HG02763 (cell line): ENCODE measurements at regions not wholly inside any gene's neighbourhood (a gene's known extent, or its start where the extent isn't known, plus 50 kb on each side); places are given as distances from the start of the nearest gene placed in this dataset.
"Not testable (repeated sequence)": the region's sequence is repeated elsewhere in the genome, so short reads cannot be mapped to it uniquely, and the experiment has no call there.

Source experiments
- ATAC-seq: cut with Tn5 transposase; IDR thresholded peaks from one replicate; pipeline ENCODE4 v1.9.1; 2021; ENCODE audit warnings: mild to moderate bottlenecking, moderate library complexity; ENCODE audit not compliant: unreplicated experiment

- ATAC-seq, result peak; percentile 99
These were observed 60.6 kb upstream of the EMB start for GRCh38 chr5:50501491-50502228.

GRCh38 chr5:50513028-50513457, 72.0 kb upstream of the EMB start:
- ATAC-seq, result not testable (repeated sequence)

DNA sequence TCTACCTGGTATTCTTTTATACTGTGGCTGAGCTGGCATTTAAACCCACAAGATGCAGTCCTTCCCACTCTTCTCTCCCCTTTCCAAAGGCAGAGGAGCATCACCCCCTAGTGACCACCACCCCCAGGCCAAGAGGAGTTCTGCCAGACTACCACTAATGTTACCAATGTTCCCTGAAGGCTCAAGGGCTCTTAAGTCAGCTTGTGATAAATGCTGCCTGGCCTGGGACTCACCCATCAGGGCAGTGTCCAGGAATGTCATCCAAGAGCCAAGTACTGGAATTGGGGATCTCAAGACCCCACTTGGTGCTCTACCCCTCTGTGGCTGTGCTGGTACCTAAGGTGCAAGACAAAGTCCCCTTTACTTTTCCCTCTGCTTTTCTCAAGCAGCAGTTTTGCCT, 80.0 kb upstream of the EMB start:
- ATAC-seq, result not testable (repeated sequence)

- not testable (repeated sequence) for ATAC-seq
These were observed 86.5 kb upstream of the EMB start for GRCh38 chr5:50527514-50528060.

DNA sequence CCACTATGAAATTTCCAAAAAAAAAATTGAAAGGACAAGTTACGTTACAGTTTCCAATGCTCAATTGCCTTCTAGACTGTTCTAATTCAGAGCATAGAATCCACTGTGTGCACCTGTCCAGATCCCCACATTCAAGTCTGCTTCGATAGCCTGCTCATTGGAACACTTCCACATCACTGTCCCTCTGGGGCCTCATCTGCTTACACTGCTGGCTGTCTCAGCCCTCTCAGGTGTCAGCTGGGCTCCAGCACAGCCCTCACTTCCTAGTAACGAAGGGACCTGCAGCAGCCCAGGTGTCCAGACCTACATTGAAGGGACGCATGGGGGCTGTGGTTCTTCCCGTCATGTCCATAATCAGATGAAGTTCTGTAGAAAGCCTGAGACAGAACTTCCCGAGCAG, 94.3 kb upstream of the EMB start:
- no peak for ATAC-seq

DNA sequence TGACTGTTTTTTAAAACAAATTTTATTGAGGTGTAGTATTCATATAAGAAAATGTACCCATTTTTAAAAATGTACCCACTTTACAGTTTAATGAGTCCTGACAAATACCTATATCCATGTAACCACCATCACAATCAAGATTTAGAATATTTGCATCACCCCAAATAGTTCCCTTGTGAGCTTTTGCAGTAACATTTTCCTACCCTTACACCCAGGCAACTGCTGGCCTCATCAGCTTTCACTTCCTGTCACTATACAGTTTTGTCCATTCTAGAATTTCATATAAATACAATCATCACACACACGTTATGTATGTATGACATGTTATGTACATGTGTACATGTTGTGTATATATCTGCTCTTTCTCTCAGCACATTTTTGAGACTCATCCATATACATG, 96.4 kb upstream of the EMB start:
- ATAC-seq, result peak; percentile 70

DNA sequence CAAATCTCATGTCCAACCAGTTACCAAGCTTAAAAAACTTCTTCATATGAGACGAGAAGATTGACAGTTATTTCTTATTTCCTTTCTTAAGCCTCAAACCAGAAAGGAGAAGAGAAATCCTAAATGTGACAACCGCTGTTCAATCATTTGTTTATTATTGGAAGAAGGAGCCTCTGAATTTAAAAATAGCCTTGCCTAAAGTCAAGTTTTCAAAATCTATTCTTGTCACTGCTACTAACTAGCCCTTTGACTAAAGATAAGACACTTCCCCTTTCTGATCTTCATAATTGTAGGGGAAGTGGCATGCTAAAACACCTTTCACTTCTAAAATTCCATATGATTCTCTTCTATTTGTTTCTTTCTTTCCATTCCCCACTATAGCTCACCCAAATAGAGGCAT, 106.2 kb upstream of the EMB start:
- ATAC-seq, result peak; percentile 84

DNA sequence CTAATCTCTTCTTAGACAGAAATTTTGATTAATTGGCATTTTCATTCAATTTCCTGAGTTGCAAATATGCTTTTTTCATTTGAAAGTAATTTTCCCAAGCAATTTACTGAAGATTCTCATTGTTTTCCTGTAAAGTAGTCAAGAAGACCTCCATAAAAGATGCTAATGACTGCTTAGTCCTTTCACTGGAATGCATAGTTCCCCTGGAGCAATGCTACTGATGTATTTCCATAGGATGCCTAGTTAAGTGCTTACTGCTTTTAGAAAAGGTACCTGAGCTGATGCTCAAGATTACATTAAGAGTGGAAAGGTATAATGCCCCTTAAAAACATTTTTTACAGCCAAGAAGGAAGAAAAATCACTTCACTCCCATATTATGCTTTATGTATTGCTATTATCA, 109.2 kb upstream of the EMB start:
- ATAC-seq, result no peak

GRCh38 chr5:50550993-50551392, 109.9 kb upstream of the EMB start:
- no peak for ATAC-seq

GRCh38 chr5:50553560-50553984, 112.5 kb upstream of the EMB start:
- no peak for ATAC-seq

GRCh38 chr5:50558640-50559039, 107.8 kb upstream of the PARP8 start:
- ATAC-seq, result not testable (repeated sequence)

DNA sequence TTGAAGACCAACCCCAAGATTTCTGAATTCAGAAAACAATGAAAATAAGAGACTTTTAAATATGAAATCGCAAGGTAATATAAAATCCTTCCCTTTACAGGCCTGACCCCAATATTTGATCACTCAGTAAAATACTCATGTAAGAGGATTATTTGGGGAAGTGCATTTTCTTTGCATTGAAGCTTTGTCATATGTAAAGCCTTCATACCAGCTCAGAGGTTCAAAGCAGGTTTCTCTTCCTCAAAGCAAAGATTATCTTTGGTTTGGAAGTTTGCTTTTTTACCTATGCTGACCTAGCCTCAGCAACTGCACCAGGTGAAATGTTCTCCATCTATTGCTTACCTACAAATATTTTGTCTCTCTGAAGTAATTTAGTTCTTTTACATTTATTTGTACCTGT, 106.5 kb upstream of the PARP8 start:
- no peak for ATAC-seq

DNA sequence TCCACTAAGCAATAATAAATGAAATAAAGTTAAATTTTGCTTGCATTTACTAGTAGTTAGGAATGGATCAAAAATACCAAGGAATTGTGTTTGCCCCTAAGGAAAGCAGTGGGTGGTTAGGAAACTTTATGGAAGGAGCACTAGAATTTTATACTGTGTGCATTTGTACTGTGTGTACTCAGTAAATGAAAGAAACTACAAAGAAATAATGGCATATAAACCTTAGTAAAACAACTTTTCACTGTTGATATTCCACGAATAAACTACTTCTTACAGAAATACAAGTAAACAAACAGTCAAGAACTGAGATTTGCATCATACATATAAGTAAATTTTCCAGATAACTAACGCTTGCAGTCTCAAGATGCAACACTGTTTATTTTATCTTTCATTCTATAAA, 103.7 kb upstream of the PARP8 start:
- no peak for ATAC-seq

DNA sequence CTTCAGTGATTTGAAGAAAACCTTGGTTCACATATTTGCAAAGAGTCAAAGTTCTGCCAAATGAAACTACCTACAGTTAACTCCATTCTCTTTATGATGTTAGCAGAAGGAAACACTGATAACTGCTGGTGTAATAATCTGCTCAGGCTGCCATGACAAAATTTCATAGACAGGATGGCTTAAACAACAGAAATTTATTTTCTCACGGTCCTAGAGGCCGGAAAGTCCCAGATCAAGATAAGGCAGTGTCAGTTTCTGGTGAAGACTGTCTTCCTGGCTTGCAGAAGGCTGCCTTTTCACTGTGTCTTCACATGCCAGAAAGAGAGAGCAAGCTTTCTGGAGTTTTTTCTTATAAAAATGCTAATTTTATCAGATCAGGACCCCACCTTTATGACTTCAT, 102.4 kb upstream of the PARP8 start:
- ATAC-seq, result peak; percentile 75

DNA sequence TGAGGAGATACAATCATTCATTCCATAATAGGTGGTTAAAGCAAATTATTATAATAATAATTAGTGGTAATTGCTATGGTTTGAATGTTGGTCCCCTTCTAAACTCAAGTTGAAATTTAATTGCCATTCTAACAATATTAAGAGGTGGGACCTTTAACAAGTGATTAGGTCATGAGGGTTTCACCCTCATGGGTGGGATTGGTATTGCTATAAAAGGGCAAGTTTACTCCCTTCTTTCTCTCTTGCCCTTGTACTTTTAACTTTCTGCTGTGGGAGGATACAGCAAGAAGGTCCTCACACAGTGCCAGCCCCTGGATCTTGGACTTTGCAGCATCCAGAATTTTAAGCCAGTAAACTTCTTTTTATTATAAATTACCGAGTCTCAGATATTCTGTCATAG, 101.9 kb upstream of the PARP8 start:
- ATAC-seq, result no peak

DNA sequence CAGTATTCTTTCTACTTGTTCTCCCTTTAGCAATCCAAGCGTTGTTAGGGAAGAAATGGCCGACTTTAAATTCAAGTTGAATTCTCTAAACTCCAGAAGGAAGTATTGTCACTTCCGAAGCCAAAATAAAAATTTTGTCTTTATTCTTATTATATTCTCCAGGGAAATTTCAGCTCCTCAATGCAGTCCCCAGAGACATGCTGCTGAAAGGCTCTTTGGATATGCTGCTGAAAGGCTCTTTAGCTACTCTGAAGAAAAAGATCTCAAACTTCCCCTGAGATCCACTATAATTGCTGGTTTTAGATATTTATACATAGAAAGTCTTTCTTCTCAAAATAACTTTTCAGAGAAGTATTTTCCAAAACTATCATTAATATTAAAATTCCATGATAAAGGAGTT, 92.3 kb upstream of the PARP8 start:
- ATAC-seq, result no peak

DNA sequence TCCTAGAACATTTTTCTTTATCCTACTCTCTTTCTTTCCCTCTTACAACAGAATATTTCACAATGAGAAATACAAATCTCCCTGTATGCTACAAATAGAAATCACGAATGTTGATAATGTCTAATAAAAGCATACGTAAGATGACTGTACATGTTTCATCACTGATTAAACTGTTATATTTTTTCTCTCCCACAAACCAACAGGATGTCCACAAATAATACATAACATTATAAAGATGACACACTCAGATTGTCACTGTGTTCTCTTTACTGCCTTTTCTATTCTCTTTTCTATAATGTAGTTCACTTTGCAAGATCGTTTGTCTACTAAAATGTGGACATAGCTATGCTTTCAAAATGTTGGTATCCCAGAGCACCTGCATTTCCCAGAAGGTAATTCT, 90.7 kb upstream of the PARP8 start:
- no peak for ATAC-seq

DNA sequence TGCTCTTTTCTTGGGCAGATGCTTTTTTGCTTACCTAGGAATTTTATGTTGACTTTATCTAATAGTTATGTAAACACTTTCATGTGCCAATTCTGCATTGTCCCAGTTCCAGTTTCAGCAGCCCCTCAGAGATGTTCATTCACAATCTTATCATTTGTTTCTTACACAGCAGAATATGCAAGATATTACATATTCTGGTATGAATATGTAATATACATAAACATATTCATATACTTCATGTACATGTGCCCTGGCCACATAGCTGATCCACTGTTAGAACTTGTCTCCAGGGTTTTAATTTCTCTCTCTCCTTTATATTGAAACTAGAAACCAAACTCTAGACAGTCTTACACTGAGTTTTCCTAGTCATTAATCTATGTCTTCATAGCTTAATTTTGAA, 90.2 kb upstream of the PARP8 start:
- ATAC-seq, result no peak

DNA sequence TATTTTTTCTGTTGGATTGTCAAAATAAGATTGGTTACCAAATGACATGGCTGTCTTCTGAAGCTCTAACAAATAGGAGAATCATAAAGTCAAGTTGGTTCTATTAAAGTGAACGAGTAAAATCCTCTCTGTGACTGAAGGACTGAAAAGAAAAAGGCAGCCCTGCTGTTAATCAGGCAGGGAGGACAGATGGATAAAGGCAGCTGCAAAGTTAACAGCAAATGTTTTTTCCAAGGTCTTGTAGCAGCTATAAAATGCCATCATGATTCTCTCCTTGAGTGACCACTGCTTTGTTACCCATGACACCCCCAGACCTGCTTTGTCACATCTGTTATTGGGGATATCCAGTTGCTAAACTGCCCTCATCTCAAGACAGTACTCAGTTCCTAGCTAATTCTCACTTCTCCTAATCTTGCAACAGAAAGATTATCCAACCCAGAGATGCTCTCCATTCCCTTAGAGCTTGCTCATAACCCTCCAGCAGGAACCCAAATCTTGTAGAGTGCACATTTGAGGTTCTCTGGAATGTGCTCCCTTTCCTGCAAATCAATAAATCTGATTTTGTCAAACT, 89.7 kb upstream of the PARP8 start:
- ATAC-seq, result no peak

GRCh38 chr5:50580506-50580905, 85.9 kb upstream of the PARP8 start:
- ATAC-seq, result no peak

- not testable (repeated sequence) for ATAC-seq
These were observed 84.6 kb upstream of the PARP8 start for GRCh38 chr5:50581845-50582244.

GRCh38 chr5:50582699-50583098, 83.7 kb upstream of the PARP8 start:
- ATAC-seq, result no peak
